WERI-Rb-1 (cell line): ENCODE measurements at regions not wholly inside any gene's neighbourhood (a gene's known extent, or its start where the extent isn't known, plus 50 kb on each side); places are given as distances from the start of the nearest gene placed in this dataset.

Experiments
- DNase-seq: peaks from one replicate; pipeline ENCODE4 v3.0.0-alpha.2; 2020
- H3K27ac ChIP-seq: fragments of 250-450 bp; sonication (Bioruptor Pico); 2 replicates; pipeline ENCODE4 v1.5.1; 2020; ENCODE audit warnings: mild to moderate bottlenecking, moderate library complexity
- H3K27me3 ChIP-seq: fragments of 250-450 bp; sonication (Bioruptor Pico); 2 replicates; pipeline ENCODE4 v1.5.1; 2021; ENCODE audit warnings: mild to moderate bottlenecking, low read depth, moderate library complexity; ENCODE audit not compliant: insufficient read depth, severe bottlenecking
- H3K36me3 ChIP-seq: fragments of 250-450 bp; sonication (Bioruptor Pico); 2 replicates; pipeline ENCODE4 v1.5.1; 2020; ENCODE audit warnings: mild to moderate bottlenecking, moderate library complexity
- H3K4me3 ChIP-seq: 2 replicates; pipeline ENCODE4 v1.5.1; 2011; ENCODE audit warnings: low read depth, mild to moderate bottlenecking, control low read depth, low read length
- H3K9me3 ChIP-seq: fragments of 250-450 bp; sonication (Bioruptor Pico); 2 replicates; pipeline ENCODE4 v1.5.1; 2021; ENCODE audit warnings: mild to moderate bottlenecking, moderate library complexity; ENCODE audit not compliant: severe bottlenecking
- CTCF ChIP-seq: IDR thresholded peaks from 2 replicates; pipeline ENCODE4 v1.5.1; 2011; ENCODE audit warnings: low read depth, mild to moderate bottlenecking, control low read depth, inconsistent platforms, low read length

GRCh38 chr4:171397175-171397574 is 416.0 kb upstream of the GALNTL6 start:
- Histone ChIP-seq H3K9me3 (no peaks in the 10 kb centered on the region), H3K27ac (no peak overlapping the region), H3K4me3 (no peak overlapping the region), H3K36me3 (no peaks in the 10 kb centered on the region), H3K27me3 (no peaks in the 10 kb centered on the region)
- no peak for DNase-seq
- TF ChIP-seq CTCF = no peak

GRCh38 chr4:171390626-171391025 is 422.6 kb upstream of the GALNTL6 start:
- no peak for DNase-seq
- Histone ChIP-seq H3K36me3 (no peaks in the 10 kb centered on the region), H3K27me3 (no peaks in the 10 kb centered on the region), H3K9me3 (peaks cover 14% of the 10 kb centered on the region), H3K27ac (no peak overlapping the region), H3K4me3 (no peak overlapping the region)
- TF ChIP-seq CTCF = no peak

- no peaks in the 10 kb centered on the region for H3K27me3 ChIP-seq
- no peak for DNase-seq
- TF ChIP-seq CTCF = no peak
Measured at GRCh38 chr4:171378323-171378722, 434.9 kb upstream of the GALNTL6 start.

GRCh38 chr4:171376724-171377123 is 436.5 kb upstream of the GALNTL6 start:
- Histone ChIP-seq H3K36me3 (no peaks in the 10 kb centered on the region), H3K27me3 (no peaks in the 10 kb centered on the region), H3K9me3 (no peaks in the 10 kb centered on the region), H3K27ac (no peak overlapping the region), H3K4me3 (no peak overlapping the region)
- no peak for DNase-seq
- TF ChIP-seq CTCF = no peak

More at GRCh38 chr4:171378323-171378722, 434.9 kb upstream of the GALNTL6 start:
- no peaks in the 10 kb centered on the region for H3K9me3 ChIP-seq
- no peak overlapping the region for H3K4me3 ChIP-seq
- no peaks in the 10 kb centered on the region for H3K36me3 ChIP-seq
- H3K27ac ChIP-seq = no peak overlapping the region

GRCh38 chr4:171353535-171353934 is 459.7 kb upstream of the GALNTL6 start:
- peaks cover 8% of the 10 kb centered on the region for H3K9me3 ChIP-seq
- H3K27me3 ChIP-seq = no peaks in the 10 kb centered on the region
- no peak for TF ChIP-seq CTCF
- no peak overlapping the region for H3K4me3 ChIP-seq
- H3K27ac ChIP-seq = no peak overlapping the region
- H3K36me3 ChIP-seq = no peaks in the 10 kb centered on the region
- no peak for DNase-seq

DNA sequence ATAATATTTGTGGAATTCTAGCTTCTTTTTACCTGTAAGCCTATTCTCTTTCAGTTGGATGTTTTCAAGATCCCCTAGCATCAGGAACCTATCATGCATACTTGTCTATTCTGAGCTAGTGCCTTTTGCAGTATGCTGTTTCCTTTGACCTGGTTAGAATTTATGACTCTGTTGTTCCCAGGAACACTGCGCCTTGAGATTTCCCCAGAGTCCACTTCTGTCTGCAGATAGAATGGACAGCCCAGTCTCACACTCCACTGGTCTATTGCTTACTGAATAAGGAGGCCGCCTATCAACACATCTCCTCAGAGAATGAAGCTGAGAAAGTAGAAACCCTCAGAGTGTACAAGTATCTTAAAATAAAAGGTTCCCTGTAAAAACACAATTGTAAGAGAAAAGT is 465.1 kb upstream of the GALNTL6 start:
- no peak for DNase-seq
- no peak for TF ChIP-seq CTCF
- no peaks in the 10 kb centered on the region for H3K36me3 ChIP-seq
- H3K4me3 ChIP-seq = no peak overlapping the region
- H3K27me3 ChIP-seq = no peaks in the 10 kb centered on the region
- no peaks in the 10 kb centered on the region for H3K9me3 ChIP-seq
- H3K27ac ChIP-seq = no peak overlapping the region
